ENCODE measurements at regions not wholly inside any gene's neighbourhood (a gene's known extent, or its start where the extent isn't known, plus 50 kb on each side); places are given as distances from the start of the nearest gene placed in this dataset.
"Not testable (repeated sequence)": the region's sequence is repeated elsewhere in the genome, so short reads cannot be mapped to it uniquely, and the experiment has no call there.

DNA sequence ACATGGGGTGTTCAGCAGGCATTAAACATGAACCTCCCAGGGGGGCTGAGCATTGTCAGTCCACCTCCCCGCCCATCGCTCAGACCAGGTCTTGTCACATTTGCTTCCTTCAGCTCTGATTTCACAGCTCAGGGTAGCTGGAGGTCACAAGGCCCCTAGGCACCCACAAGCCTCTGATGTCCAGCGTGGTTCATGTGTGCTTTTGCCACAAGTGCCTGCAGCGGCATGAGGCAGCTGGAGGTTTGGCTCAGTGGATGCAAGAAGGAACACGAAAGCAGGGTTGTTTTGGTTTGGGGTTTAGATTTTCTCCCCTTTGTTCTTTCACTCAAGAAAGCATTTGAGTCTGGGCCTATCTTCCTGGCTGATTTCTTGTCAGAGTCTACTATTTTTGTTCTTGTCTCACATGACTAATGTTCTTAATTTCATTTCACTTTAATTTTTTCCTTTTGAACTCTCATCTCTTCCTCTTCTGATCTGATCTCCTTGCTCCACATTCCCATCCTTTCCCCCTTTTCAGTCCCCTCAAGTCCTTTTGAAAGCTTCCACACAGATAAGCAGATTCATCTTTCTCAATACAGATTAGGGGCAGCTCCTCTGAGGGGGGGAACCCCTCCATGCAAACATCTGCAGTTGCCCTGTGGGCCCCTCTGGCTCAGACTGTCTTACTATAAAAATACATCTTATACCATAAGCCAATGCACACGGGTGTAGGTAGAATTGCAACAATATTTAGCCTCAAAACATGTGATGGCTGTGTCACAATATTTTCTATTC lies 68.1 kb upstream of the CEP85L start:
- no peaks in the 10 kb centered on the region for H4K20me1 ChIP-seq
- H3K27ac ChIP-seq = no peak overlapping the region
- H3K4me2 ChIP-seq = peak overlapping the region; percentile 17; the same call in 1 of the 2 replicates
- peaks cover 11% of the 10 kb centered on the region for H3K4me1 ChIP-seq
- H3K9ac ChIP-seq = no peak overlapping the region
- H3K36me3 ChIP-seq = no peaks in the 10 kb centered on the region
- no peak overlapping the region for H3K4me3 ChIP-seq
- H3K9me3 ChIP-seq = peaks cover 7% of the 10 kb centered on the region; the same call in 1 of the 2 replicates
- no peaks in the 10 kb centered on the region for H3K27me3 ChIP-seq
- no peak for TF ChIP-seq Cebpa-rat (IDR thresholded peaks at IDR 0.05)

- Histone ChIP-seq H3K27ac (no peak overlapping the region), H3K4me1 (peaks cover 11% of the 10 kb centered on the region), H3K36me3 (no peaks in the 10 kb centered on the region), H4K20me1 (no peaks in the 10 kb centered on the region), H3K4me2 (peak overlapping the region; percentile 17; the same call in 1 of the 2 replicates), H3K4me3 (no peak overlapping the region), H3K27me3 (no peaks in the 10 kb centered on the region), H3K9ac (no peak overlapping the region), H3K9me3 (peaks cover 7% of the 10 kb centered on the region; the same call in 1 of the 2 replicates)
- TF ChIP-seq Cebpa-rat (IDR thresholded peaks at IDR 0.05) = no peak
Observed at GRCh38 chr6:118718903-118719302, 67.5 kb upstream of the CEP85L start.

DNA sequence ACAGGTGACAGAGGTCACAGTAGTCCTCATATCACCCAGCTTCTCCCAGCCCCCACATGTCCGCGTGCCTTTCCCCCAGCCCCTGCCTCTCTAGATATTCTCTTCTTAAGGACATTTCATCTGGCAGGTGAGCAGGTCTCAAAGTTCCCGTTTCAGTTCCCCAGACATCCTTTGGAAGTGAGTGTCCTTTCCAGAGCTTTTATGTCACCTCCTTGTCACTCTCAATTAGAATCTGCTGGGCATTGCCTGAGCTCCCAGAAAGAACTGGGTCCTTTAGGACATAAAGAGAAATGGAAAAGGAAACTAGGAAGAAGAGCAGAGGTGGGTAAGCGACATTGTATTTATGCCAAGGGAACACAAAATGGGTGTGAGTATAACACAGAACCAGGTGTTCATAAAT lies 66.9 kb upstream of the CEP85L start:
- H3K27me3 ChIP-seq = no peaks in the 10 kb centered on the region
- no peak for TF ChIP-seq Cebpa-rat (IDR thresholded peaks at IDR 0.05)
- H3K4me1 ChIP-seq = peaks cover 11% of the 10 kb centered on the region
- no peak overlapping the region for H3K4me3 ChIP-seq
- H4K20me1 ChIP-seq = no peaks in the 10 kb centered on the region
- H3K9me3 ChIP-seq = peaks cover 7% of the 10 kb centered on the region; the same call in 1 of the 2 replicates
- H3K9ac ChIP-seq = no peak overlapping the region
- no peaks in the 10 kb centered on the region for H3K36me3 ChIP-seq
- no peak overlapping the region for H3K27ac ChIP-seq
- no peak overlapping the region for H3K4me2 ChIP-seq

DNA sequence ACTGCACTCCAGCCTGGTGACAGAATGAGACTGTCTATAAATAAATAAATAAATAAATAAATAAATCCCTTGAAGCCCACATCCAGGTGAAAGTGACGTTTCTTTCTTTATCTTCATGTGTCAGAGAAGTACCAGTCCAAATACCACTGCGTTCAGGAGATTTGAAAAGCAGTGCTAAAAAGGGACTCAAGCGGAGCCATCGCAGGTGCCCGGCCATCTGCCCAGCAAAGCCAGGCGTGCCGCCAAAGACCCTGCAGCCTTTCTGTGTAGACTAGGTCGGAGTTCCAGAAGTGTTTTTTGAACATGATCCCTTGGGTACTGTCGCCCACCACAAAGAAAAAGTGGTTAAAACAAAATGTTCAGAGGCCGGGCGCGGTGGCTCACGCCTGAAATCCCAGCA lies 65.7 kb upstream of the CEP85L start:
- H3K4me3 ChIP-seq = no peak overlapping the region
- H3K36me3 ChIP-seq = no peaks in the 10 kb centered on the region
- H3K4me2 ChIP-seq = no peak overlapping the region
- H3K27ac ChIP-seq = no peak overlapping the region
- H4K20me1 ChIP-seq = no peaks in the 10 kb centered on the region
- H3K4me1 ChIP-seq = peaks cover 11% of the 10 kb centered on the region
- H3K9me3 ChIP-seq = peaks cover 7% of the 10 kb centered on the region; the same call in 1 of the 2 replicates
- TF ChIP-seq Cebpa-rat (IDR thresholded peaks at IDR 0.05) = no peak
- H3K27me3 ChIP-seq = no peaks in the 10 kb centered on the region
- H3K9ac ChIP-seq = no peak overlapping the region

DNA sequence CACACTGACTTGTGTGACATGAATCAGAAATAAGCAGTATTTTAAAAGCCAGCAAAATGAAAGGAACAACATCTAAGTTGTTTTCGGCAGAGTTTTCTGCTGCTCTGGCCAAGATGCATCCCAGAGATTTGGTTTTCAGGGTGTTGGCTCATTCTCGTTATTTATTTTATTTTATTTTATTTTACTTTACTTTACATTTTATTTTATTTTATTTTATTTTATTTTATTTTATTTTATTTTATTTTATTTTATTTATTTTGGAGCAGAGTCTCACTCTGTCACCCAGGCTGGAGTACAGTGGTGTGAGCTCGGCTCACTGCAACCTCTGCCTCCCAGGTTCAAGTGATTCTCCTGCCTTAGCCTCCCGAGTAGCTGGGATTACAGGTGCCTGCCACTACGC lies 64.5 kb upstream of the CEP85L start:
- H3K27me3 ChIP-seq, H3K4me2 ChIP-seq, H3K27ac ChIP-seq, H4K20me1 ChIP-seq, H3K9ac ChIP-seq, H3K4me3 ChIP-seq, H3K9me3 ChIP-seq, H3K36me3 ChIP-seq: not testable (repeated sequence)
- peaks cover 11% of the 10 kb centered on the region for H3K4me1 ChIP-seq

DNA sequence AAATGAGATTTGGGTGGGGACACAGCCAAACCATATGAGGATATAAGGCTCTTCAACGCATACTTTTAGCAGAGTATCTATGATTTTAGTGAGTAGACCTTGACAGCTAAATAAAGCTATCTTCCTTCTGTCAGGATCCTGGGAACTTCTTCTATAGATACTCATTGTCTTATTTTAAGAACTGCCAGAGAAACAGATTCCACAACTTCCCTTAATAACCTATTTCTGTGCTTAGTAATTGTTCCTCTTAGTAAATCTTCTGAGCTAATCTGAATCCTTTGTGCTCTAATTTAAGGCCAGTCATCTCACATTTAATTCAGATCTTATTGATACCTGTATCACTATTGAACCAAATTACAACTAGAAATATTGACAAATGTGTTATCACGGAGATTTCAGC lies 64.0 kb upstream of the CEP85L start:
- no peak overlapping the region for H3K4me3 ChIP-seq
- H3K27me3 ChIP-seq = no peaks in the 10 kb centered on the region
- no peak overlapping the region for H3K9ac ChIP-seq
- peaks cover 7% of the 10 kb centered on the region; the same call in 1 of the 2 replicates for H3K9me3 ChIP-seq
- H3K4me2 ChIP-seq = no peak overlapping the region
- H3K36me3 ChIP-seq = no peaks in the 10 kb centered on the region
- H3K4me1 ChIP-seq = peaks cover 12% of the 10 kb centered on the region
- TF ChIP-seq Cebpa-rat (IDR thresholded peaks at IDR 0.05) = no peak
- no peak overlapping the region for H3K27ac ChIP-seq
- H4K20me1 ChIP-seq = no peaks in the 10 kb centered on the region

DNA sequence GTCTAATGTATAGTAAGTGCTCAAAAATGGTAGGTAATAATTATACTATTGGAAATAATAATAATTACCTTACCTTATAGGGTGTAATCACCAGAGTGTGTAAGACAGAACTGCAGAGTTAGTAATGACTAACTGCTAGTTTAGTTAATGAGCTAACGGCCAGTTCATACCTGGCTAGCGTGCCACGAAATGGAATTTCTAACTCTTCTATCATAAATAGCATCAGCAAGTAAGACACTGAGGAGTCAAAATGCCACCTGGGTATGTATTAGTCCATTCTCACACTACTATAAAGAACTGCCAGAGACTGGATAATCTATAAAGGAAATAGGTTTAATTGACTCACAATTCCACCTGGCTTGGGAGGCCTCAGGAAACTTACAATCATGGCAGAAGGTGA lies 63.4 kb upstream of the CEP85L start:
- Histone ChIP-seq H3K9me3 (peaks cover 7% of the 10 kb centered on the region; the same call in 1 of the 2 replicates), H3K27ac (no peak overlapping the region), H4K20me1 (no peaks in the 10 kb centered on the region), H3K4me2 (no peak overlapping the region), H3K4me1 (peaks cover 14% of the 10 kb centered on the region), H3K4me3 (no peak overlapping the region), H3K9ac (no peak overlapping the region), H3K27me3 (no peaks in the 10 kb centered on the region), H3K36me3 (no peaks in the 10 kb centered on the region)
- no peak for TF ChIP-seq Cebpa-rat (IDR thresholded peaks at IDR 0.05)

DNA sequence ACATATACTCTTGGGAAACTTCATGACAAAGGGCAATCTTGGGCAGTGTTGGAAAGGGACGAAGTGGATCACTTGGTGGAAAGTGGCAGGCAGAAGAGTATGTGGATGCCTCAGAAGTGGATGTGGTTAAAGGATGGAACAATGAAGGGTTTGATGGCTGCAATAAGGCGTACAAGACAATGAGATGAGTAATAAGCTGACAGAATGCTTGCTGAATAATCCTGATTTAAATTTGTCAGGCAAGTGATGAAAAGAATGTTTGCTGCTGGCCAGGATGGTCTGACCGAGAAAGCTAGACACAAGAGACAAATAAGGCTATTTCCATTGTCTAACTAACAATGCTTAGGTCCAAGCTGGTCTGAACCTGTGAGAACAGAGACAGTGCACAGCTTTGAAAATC lies 61.6 kb upstream of the CEP85L start:
- Histone ChIP-seq H3K27ac (no peak overlapping the region), H3K9me3 (peaks cover 7% of the 10 kb centered on the region; the same call in 1 of the 2 replicates), H3K4me2 (no peak overlapping the region)

DNA sequence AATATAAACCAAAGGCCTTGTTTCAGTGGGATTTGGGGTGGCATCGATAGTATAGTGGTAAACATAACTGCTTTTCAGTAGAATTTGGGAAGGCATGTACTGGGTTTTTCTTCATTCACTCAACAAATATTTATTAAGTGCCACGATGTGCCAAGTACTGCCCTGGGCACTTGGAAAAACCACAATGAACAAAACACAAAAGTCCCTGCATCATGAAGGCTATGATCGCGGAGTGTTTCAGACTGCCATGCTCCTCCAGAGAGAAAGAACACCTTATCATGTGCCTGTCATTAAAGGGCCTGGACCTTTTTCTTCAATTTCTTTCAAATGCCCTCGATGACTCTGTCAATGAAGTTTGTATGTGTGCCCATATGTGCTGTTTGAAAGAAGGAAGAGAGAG lies 59.2 kb upstream of the CEP85L start:
- no peak for TF ChIP-seq Cebpa-rat (IDR thresholded peaks at IDR 0.05)
- no peaks in the 10 kb centered on the region for H3K36me3 ChIP-seq
- H3K27ac ChIP-seq = no peak overlapping the region
- no peaks in the 10 kb centered on the region for H3K9me3 ChIP-seq
- no peaks in the 10 kb centered on the region for H3K27me3 ChIP-seq
- H4K20me1 ChIP-seq = no peaks in the 10 kb centered on the region
- H3K4me3 ChIP-seq = no peak overlapping the region
- H3K4me1 ChIP-seq = peaks cover 26% of the 10 kb centered on the region
- no peak overlapping the region for H3K9ac ChIP-seq
- peak overlapping the region; percentile 59; the same call in 1 of the 2 replicates for H3K4me2 ChIP-seq

More for the DNA sequence above, 61.6 kb upstream of the CEP85L start:
- Histone ChIP-seq H3K9ac (no peak overlapping the region), H3K4me3 (no peak overlapping the region), H4K20me1 (no peaks in the 10 kb centered on the region), H3K36me3 (no peaks in the 10 kb centered on the region), H3K4me1 (peaks cover 19% of the 10 kb centered on the region), H3K27me3 (no peaks in the 10 kb centered on the region)
- TF ChIP-seq Cebpa-rat (IDR thresholded peaks at IDR 0.05) = no peak

- Histone ChIP-seq H3K4me1 (peaks cover 33% of the 10 kb centered on the region), H3K27me3 (no peaks in the 10 kb centered on the region), H3K36me3 (no peaks in the 10 kb centered on the region), H3K9ac (no peak overlapping the region), H3K27ac (no peak overlapping the region), H3K4me3 (no peak overlapping the region; the same call in 1 of the 2 replicates), H3K9me3 (no peaks in the 10 kb centered on the region), H4K20me1 (no peaks in the 10 kb centered on the region), H3K4me2 (peak overlapping the region; percentile 59)
- no peak for TF ChIP-seq Cebpa-rat (IDR thresholded peaks at IDR 0.05)
Observed at GRCh38 chr6:118709859-118710350, 58.5 kb upstream of the CEP85L start.
